A673 (cell line): ENCODE measurements at regions not wholly inside any gene's neighbourhood (a gene's known extent, or its start where the extent isn't known, plus 50 kb on each side); places are given as distances from the start of the nearest gene placed in this dataset.
"Not testable (repeated sequence)": the region's sequence is repeated elsewhere in the genome, so short reads cannot be mapped to it uniquely, and the experiment has no call there.

Experiments used
- BruUV-seq: library from RNA; stranded (reverse); fragments of 400-500 nt; replicated peaks from 2 replicates; lab custom pipeline; 2021; lab: Mats Ljungman, UMichigan
- CTCF ChIA-PET: fragments of 300-600 bp; sonication (Branson Sonifier 250); formaldehyde crosslinking; loops from one replicate; lab custom pipeline; 2022; ENCODE audit warnings: antibody characterized with exemption; lab: Charles Lee
- POLR2A ChIA-PET: fragments of 300-600 bp; sonication (Branson Sonifier 250); formaldehyde crosslinking; loops from one replicate; lab custom pipeline; 2022; ENCODE audit warnings: antibody characterized with exemption; ENCODE audit not compliant: low non-redundant PET; lab: Charles Lee
- DNase-seq: peaks from one replicate; pipeline ENCODE4 v3.0.0-alpha.2; 2015; ENCODE audit warnings: low spot score
- H3K27ac ChIP-seq: fragments of 200-600 bp; sonication (generic); 2 replicates; pipeline ENCODE4 v1.5.1; 2016; ENCODE audit warnings: mixed run types, low read depth, mild to moderate bottlenecking, mixed read lengths, antibody characterized with exemption, low read length; ENCODE audit not compliant: poor library complexity, severe bottlenecking
- H3K27me3 ChIP-seq: fragments of 200-600 bp; sonication (generic); replicated peaks from 2 replicates; pipeline ENCODE4 v1.6.1; 2017; ENCODE audit warnings: mixed run types, low read depth, mild to moderate bottlenecking, mixed read lengths, antibody characterized with exemption, low read length; ENCODE audit not compliant: insufficient read depth, poor library complexity
- H3K36me3 ChIP-seq: fragments of 200-600 bp; sonication (generic); 2 replicates; pipeline ENCODE4 v1.6.1; 2016; ENCODE audit warnings: mixed run types, mild to moderate bottlenecking, mixed read lengths, antibody characterized with exemption, low read length; ENCODE audit not compliant: insufficient read depth, poor library complexity, severe bottlenecking
- H3K4me1 ChIP-seq: fragments of 200-600 bp; sonication (generic); 2 replicates; pipeline ENCODE4 v1.6.1; 2017; ENCODE audit warnings: mixed run types, mild to moderate bottlenecking, mixed read lengths, antibody characterized with exemption, low read length; ENCODE audit not compliant: insufficient read depth, poor library complexity, severe bottlenecking
- H3K4me3 ChIP-seq: fragments of 200-600 bp; sonication (generic); 2 replicates; pipeline ENCODE4 v1.5.1; 2016; ENCODE audit warnings: low read depth, mixed run types, mild to moderate bottlenecking, mixed read lengths, low read length; ENCODE audit not compliant: poor library complexity, severe bottlenecking
- H3K9me3 ChIP-seq: fragments of 200-600 bp; sonication (generic); 2 replicates; pipeline ENCODE4 v1.6.1; 2016; ENCODE audit warnings: mixed run types, low read depth, mild to moderate bottlenecking, mixed read lengths, antibody characterized with exemption, low read length; ENCODE audit not compliant: poor library complexity, severe bottlenecking
- EZH2 ChIP-seq: fragments of 200-600 bp; sonication (generic); IDR thresholded peaks from 2 replicates; pipeline ENCODE4 v1.6.1; 2017; ENCODE audit warnings: borderline replicate concordance, low read depth, mild to moderate bottlenecking, mixed read lengths, antibody characterized with exemption, low read length; ENCODE audit not compliant: poor library complexity, severe bottlenecking
- intact Hi-C: fragments of 100-400 bp; cut with micrococcal nuclease; formaldehyde crosslinking; loops from one replicate; pipeline ENCODE4 v1.10.0; 2022; ENCODE audit not compliant: unreplicated experiment
- TF ChIP-seq, protein P1 (sequence below): fragments of 300-800, 200-600 bp; sonication (generic); conservative IDR thresholded peaks from 2 replicates; pipeline ENCODE4 v1.5.1; 2017; ENCODE audit warnings: low read depth, mild to moderate bottlenecking, antibody characterized with exemption, low read length, moderate library complexity, mixed read lengths

DNA sequence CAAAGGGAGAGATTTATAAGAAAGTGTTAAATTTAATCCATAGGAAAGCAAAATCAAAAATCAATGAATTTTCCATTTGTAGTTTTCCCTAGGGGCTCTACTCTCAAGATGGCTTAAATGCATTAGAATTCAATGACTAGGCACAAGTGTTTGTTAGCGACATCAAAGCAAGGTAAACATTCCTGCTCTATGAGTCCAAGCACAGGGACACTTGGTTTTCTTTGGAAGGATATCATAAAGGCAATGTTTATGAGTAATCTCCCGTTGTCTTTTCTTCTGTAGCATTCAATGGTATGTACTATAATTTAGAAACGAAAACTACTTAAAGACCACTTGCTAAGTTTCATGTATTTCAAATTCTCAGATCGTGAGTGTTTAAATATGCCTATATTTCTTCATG is 54.8 kb upstream of the ZNF717 start:
- BruUV-seq, POLR2A ChIA-PET, intact Hi-C loops, H3K27me3 ChIP-seq, H3K4me1 ChIP-seq, H3K4me3 ChIP-seq, DNase-seq, CTCF ChIA-PET, H3K27ac ChIP-seq, H3K36me3 ChIP-seq, H3K9me3 ChIP-seq: not testable (repeated sequence)

DNA sequence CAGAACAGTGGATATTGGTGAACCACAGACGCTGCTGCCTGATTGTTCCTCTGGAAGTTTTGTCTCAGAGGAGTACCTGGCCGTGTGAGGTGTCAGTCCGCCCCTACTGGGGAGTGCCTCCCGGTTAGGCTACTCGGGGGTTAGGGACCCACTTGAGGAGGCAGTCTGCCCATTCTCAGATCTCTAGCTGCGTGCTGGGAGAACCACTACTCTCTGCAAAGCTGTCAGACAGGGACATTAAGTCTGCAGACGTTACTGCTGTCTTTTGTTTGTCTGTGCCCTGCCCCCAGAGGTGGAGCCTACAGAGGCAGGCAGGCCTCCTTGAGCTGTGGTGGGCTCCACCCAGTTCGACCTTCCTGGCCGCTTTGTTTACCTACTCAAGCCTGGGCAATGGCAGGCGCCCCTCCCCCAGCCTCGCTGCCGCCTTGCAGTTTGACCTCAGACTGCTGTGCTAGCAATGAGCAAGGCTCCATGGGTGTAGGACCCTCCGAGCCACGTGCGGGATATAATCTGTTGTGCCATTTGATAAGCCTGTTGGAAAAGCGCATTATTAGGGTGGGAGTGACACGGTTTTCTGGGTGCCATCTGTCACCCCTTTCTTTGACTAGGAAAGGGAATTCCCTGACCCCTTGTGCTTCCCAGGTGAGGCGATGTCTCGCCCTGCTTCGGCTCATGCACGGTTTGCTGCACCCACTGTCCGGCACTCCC is 65.1 kb upstream of the ZNF717 start:
- H3K4me3 ChIP-seq, H3K4me1 ChIP-seq, BruUV-seq, H3K27me3 ChIP-seq, CTCF ChIA-PET, POLR2A ChIA-PET, H3K27ac ChIP-seq, H3K9me3 ChIP-seq, H3K36me3 ChIP-seq, intact Hi-C loops, DNase-seq: not testable (repeated sequence)

DNA sequence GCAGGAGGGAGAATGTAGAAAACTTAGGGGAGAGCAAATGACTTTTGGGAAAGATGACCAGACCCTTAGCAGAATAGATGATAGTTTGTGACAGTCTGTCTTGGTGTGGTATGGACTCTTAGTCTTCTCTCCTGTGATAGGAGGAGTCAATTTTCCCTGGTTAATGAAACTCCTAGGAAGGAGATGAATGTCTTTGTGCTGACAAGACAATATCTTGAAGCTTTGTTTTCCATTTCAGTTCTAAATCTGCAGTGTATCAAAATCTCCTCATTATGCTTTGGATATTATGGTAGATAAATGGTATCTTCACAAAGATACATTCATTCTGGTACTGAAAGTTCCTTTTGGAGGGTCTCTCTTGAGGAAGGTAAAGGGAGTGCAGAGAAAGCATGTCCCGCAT is 77.8 kb upstream of the ZNF717 start:
- H3K27ac ChIP-seq = no peak overlapping the region
- no peaks in the 10 kb centered on the region for H3K9me3 ChIP-seq
- DNase-seq = no peak
- no peaks in the 10 kb centered on the region for H3K36me3 ChIP-seq
- no peak for TF ChIP-seq EZH2
- TF ChIP-seq, protein P1, sequence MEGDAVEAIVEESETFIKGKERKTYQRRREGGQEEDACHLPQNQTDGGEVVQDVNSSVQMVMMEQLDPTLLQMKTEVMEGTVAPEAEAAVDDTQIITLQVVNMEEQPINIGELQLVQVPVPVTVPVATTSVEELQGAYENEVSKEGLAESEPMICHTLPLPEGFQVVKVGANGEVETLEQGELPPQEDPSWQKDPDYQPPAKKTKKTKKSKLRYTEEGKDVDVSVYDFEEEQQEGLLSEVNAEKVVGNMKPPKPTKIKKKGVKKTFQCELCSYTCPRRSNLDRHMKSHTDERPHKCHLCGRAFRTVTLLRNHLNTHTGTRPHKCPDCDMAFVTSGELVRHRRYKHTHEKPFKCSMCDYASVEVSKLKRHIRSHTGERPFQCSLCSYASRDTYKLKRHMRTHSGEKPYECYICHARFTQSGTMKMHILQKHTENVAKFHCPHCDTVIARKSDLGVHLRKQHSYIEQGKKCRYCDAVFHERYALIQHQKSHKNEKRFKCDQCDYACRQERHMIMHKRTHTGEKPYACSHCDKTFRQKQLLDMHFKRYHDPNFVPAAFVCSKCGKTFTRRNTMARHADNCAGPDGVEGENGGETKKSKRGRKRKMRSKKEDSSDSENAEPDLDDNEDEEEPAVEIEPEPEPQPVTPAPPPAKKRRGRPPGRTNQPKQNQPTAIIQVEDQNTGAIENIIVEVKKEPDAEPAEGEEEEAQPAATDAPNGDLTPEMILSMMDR = no peak
- intact Hi-C loops = no loop called here
- no TSS peak for BruUV-seq
- POLR2A ChIA-PET = no interaction called here
- CTCF ChIA-PET = no interaction called here
- no peak overlapping the region for H3K4me3 ChIP-seq
- H3K27me3 ChIP-seq = no peaks in the 10 kb centered on the region
- no peaks in the 10 kb centered on the region for H3K4me1 ChIP-seq

DNA sequence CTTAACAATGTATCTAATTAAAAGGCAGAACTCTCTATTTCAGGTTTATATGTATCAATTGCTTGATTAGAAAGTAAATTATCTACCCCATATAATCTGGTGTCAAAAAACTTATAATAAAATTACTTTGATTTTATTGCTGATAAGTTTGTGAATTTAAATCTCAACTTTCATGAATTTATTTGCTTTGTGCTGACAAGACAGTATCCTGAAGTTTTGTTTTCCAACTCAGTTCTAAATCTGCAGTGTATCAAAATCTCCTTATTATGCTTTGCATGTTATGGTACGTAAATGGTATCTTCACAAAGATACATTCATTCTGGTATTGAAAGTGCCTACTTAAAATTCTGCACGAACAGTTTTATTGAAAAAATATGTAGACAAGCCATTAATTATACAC is 78.5 kb upstream of the ZNF717 start:
- Histone ChIP-seq H3K4me3 (no peak overlapping the region), H3K9me3 (no peaks in the 10 kb centered on the region), H3K27ac (no peak overlapping the region), H3K36me3 (no peaks in the 10 kb centered on the region), H3K4me1 (no peaks in the 10 kb centered on the region), H3K27me3 (no peaks in the 10 kb centered on the region)
- no peak for DNase-seq
- intact Hi-C loops = no loop called here
- POLR2A ChIA-PET = no interaction called here
- BruUV-seq = no TSS peak
- TF ChIP-seq, protein P1 = no peak
- no peak for TF ChIP-seq EZH2
- CTCF ChIA-PET = no interaction called here

GRCh38 chr3:75883719-75884118 is 98.4 kb upstream of the ZNF717 start:
- POLR2A ChIA-PET, intact Hi-C loops, H3K9me3 ChIP-seq, BruUV-seq, CTCF ChIA-PET, H3K4me1 ChIP-seq, H3K27me3 ChIP-seq, DNase-seq, H3K27ac ChIP-seq, H3K36me3 ChIP-seq, H3K4me3 ChIP-seq: not testable (repeated sequence)
